ENCODE measurements at regions not wholly inside any gene's neighbourhood (a gene's known extent, or its start where the extent isn't known, plus 50 kb on each side); places are given as distances from the start of the nearest gene placed in this dataset. TPM values are rescaled to one million over a fixed set of nuclear protein-coding genes. Genes with fewer than 3 reads are reported as not detected.

Small RNA genes in the stretch of these regions (microRNA-seq; reads per million reads assigned to microRNA genes)
- not detected for gene MIR4276

All from mesothelial cell of epicardium (in vitro differentiated cells).